HPDE6-E6E7 (cell line): ENCODE measurements at regions not wholly inside any gene's neighbourhood (a gene's known extent, or its start where the extent isn't known, plus 50 kb on each side); places are given as distances from the start of the nearest gene placed in this dataset.
A peak's percentile ranks its signal among the peaks of the same experiment; 100 is the strongest.
"Not testable (repeated sequence)": the region's sequence is repeated elsewhere in the genome, so short reads cannot be mapped to it uniquely, and the experiment has no call there.

Experiments
- DNase-seq: peaks from one replicate; pipeline ENCODE4 v3.0.0; 2011; ENCODE audit warnings: missing footprints; ENCODE audit errors: extremely low spot score

DNA sequence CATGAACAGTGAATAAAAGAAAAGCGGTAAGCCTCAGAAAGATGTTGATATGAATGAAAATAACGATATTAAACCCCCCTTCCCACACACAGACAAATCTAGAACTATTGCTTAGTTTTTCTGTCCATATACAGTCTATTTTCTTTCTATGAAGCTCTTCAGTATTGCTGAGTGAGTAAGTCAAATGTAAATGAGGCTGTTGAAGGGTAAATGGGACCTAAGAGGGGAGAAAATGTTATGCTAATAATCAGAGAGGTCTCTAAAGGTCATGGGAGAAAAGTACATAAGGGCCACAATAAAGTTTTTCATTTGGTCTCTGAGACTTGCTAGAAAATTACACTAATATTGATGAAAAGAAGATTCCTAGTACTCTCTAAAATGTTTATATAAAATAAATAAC, 56.2 kb downstream of the PABPC4L start:
- DNase-seq, result no peak

- no peak for DNase-seq
Measured at GRCh38 chr4:134144337-134144736, 57.3 kb downstream of the PABPC4L start.

DNA sequence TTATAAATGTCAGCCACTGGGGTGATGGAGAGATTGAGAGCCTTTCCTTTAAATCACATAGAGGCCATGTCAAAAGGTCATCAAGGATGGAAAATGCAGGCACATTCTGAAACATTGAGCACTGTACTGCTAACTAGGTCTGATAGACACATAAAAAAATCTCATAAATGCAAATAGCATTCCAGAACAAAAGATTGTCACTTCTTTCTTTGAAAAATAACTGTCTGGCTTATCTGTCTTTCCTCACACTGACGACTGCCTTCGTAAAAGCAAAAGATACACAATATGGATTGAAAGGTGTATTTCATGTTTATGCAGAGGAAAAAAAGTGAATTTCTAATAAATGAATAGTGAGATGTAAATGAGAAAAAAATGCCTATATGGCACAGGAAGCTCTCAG, 59.9 kb downstream of the PABPC4L start:
- no peak for DNase-seq

GRCh38 chr4:134139188-134139587, 62.4 kb downstream of the PABPC4L start:
- DNase-seq, result no peak

- no peak for DNase-seq
Measured at GRCh38 chr4:134132086-134132783, 69.4 kb downstream of the PABPC4L start.

DNA sequence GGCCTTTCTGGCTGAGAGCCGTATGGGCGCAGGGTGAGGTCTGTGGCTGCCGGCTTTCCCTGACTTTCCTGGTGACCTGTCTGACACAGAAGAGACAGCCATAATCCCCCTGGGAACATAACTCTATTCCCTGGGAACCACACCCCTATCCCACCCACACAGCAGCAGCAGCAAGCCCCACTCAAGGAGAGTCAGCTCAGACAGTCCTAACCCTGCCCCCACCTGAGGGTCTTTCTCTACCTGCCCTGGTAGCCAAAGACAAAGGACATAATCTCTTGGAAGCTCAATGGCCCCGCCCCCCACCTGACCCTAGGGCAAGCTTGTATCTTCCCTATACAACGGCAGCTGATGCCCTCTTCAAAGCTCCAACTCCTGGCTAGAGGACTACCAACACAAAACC, 74.6 kb downstream of the PABPC4L start:
- no peak for DNase-seq

GRCh38 chr4:134126000-134126560, 75.5 kb downstream of the PABPC4L start:
- no peak for DNase-seq

GRCh38 chr4:134122903-134123302, 78.7 kb downstream of the PABPC4L start:
- DNase-seq, result no peak

GRCh38 chr4:134117392-134118183, 84.0 kb downstream of the PABPC4L start:
- no peak for DNase-seq

GRCh38 chr4:134089885-134090284, 111.7 kb downstream of the PABPC4L start:
- DNase-seq, result no peak

GRCh38 chr4:134085496-134085895, 116.1 kb downstream of the PABPC4L start:
- DNase-seq, result no peak

DNA sequence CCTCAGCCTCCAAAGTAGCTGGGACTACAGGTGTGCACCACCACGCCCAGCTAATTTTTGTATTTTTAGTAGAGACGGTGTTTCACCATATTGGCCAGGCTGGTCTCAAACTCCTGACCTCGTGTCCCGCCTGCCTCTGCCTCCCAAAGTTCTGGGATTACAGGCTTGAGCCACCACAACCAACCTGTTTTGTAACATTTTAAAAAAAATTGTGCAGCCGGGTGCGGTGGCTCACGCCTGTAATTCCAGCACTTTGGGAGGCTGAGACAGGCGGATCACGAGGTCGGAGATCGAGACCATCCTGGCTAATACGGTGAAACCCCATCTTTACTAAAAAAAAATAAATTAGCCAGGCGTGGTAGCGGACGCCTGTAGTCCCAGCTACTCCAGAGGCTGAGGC, 122.5 kb downstream of the PABPC4L start:
- not testable (repeated sequence) for DNase-seq

- no peak for DNase-seq
Measured at GRCh38 chr4:134078230-134078914, 123.2 kb downstream of the PABPC4L start.

GRCh38 chr4:134073711-134074110, 127.9 kb downstream of the PABPC4L start:
- no peak for DNase-seq

GRCh38 chr4:134072137-134072536, 129.5 kb downstream of the PABPC4L start:
- no peak for DNase-seq

DNA sequence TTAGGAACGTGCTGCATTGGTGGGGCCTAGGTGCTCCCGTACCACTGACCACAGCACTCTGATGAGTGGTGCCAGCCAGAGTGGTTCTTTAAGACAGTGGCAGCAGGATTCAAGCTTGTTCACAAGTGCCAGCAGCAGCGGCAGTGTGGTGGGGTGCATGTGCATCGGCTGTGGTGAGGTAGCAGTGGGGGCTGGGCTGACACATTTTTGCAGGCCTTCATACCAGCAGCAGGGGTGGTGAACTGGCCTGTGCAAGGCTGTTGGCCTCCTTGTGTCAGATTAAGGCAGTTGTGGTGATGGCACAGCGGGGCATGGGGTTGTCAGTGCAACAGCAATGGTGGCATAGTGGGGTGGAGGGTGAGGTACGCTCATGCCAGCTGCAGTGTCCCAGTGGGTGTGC, 131.4 kb downstream of the PABPC4L start:
- no peak for DNase-seq

- DNase-seq, result peak; percentile 6
Measured at GRCh38 chr4:134057356-134057755, 144.2 kb downstream of the PABPC4L start.

GRCh38 chr4:134046221-134046620, 155.4 kb downstream of the PABPC4L start:
- not testable (repeated sequence) for DNase-seq

DNA sequence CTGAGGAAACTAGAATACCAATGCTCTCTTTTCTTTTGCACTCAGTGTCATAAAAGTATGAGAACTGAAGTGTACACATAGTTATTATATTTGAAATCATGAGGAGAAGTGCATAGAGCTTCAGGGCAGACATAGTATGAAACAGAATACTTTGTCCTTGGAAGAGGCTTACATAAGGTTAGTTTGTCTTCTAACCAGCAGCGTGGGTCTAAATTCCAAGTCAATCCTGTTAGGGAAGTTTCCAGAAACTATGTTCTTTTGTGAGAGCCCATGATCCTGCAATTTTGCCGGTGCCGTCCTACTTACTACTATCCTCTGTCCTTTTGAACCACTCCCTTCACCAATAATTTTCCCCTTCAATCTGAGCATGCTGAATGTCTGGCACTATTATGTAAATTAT, 156.2 kb downstream of the PABPC4L start:
- no peak for DNase-seq

DNA sequence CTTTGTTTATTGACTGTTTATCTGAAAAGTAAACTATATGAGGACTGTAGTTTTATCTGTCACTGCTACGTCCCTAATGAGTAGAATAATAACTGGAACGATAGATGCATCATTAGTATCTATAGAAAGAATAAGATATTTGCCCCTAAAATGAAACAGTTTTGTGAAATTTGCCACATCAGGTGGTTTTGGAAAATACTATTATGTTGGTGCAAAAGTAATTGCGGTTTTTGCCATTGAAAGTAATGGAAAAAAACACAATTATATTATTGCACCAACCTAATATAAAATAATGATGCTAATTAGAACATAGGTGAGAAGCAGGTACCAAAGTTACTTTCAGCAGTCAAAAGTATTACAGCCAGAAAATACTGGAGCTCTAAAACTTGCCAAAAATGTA, 158.3 kb downstream of the PABPC4L start:
- DNase-seq, result no peak

- DNase-seq, result no peak
Measured at GRCh38 chr4:134028421-134028820, 173.2 kb downstream of the PABPC4L start.

DNA sequence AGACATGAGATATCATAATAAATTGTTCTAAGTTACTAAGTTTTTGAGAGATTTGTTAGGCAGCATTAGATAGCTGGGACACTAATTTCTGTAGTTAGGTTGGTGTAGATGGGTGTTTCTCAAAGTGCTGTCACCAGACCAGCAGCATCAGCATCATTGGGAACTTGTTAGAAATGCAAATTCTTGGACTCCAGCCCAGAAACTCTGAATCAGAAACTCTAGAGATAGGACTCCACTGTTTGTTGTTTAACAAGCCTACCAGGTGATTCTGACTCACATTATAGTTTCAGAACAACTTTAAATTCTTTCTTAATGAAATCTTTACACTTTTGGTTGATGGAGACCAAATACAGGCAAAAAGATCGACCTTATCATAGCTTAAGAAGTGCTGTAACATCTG, 173.7 kb downstream of the PABPC4L start:
- DNase-seq, result peak; percentile 35
